ENCODE measurements at regions not wholly inside any gene's neighbourhood (a gene's known extent, or its start where the extent isn't known, plus 50 kb on each side); places are given as distances from the start of the nearest gene placed in this dataset.
"Not testable (repeated sequence)": the region's sequence is repeated elsewhere in the genome, so short reads cannot be mapped to it uniquely, and the experiment has no call there.

- ATAC-seq (no peak), DNase-seq (ENCODE audit: low spot score) (no peak)
Measured at GRCh38 chrX:64580605-64581004, 185.4 kb upstream of the MTMR8 start.

DNA sequence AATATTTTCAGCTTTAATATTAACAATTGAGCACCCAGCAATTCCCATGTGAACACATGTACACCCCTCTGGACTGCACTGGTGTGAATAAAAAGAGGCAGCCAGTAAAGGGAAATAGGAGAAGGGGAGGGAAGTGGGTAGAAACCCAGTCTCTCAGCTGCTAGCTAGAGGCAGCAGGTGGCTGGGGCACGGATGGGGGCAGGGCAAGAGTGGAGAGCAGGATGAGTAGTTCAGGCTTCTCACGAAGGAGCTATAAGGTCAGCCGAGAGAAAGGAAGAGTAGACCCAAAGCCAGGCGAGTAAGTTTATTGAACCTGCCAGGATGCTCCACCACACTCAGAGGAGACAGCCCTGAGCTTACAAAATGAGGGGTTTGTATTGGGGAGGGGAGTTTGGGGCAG is 184.8 kb upstream of the MTMR8 start:
- ATAC-seq: no peak
- DNase-seq (ENCODE audit: low spot score): no peak

- ATAC-seq (no peak), DNase-seq (ENCODE audit: low spot score) (no peak)
Measured at GRCh38 chrX:64571011-64571410, 175.8 kb upstream of the MTMR8 start.

GRCh38 chrX:64570204-64570603 is 175.0 kb upstream of the MTMR8 start:
- ATAC-seq (peak; percentile 37), DNase-seq (ENCODE audit: low spot score) (no peak)

DNA sequence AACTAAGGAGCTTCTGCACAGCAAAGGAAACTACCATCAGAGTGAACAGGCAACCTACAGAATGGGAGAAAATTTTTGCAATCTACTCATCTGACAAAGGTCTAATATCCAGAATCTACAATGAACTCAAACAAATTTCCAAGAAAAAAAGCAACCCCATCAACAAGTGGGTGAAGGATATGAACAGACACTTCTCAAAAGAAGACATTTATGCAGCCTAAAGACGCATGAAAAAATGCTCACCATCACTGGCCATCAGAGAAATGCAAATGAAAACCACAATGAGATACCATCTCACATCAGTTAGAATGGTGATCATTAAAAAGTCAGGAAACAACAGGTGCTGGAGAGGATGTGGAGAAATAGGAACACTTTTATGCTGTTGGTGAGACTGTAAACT is 170.1 kb upstream of the MTMR8 start:
- not testable (repeated sequence) for ATAC-seq; DNase-seq (ENCODE audit: low spot score)

DNA sequence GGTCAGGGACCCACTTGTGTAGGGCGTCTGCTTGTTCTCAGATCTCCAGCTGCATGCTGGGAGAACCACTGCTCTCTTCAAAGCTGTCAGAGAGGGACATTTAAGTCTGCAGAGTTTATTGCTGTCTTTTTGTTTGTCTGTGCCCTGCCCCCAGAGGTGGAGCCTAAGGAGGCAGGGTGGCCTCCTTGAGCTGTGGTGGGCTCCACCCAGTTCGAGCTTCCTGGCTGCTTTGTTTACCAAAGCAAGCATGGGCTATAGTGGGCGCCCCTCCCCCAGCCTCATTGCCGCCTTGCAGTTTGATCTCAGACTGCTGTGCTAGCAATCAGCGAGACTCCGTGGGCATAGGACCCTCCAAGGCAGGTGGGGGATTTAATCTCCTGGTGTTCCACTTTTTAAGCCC is 154.0 kb upstream of the MTMR8 start:
- not testable (repeated sequence) for ATAC-seq; DNase-seq (ENCODE audit: low spot score)

- DNase-seq (ENCODE audit: low spot score) (no peak), ATAC-seq (no peak)
Measured at GRCh38 chrX:64536736-64537135, 141.5 kb upstream of the MTMR8 start.
